Osteoblast (primary cell): ENCODE measurements at regions not wholly inside any gene's neighbourhood (a gene's known extent, or its start where the extent isn't known, plus 50 kb on each side); places are given as distances from the start of the nearest gene placed in this dataset.

Source experiments
- DNase-seq: peaks from one replicate; pipeline ENCODE4 v3.0.0; 2011; ENCODE audit warnings: low spot score, mixed read lengths; ENCODE audit not compliant: insufficient read length; ENCODE audit errors: missing footprints
- H2AFZ ChIP-seq: 2 replicates; pipeline ENCODE4 v1.6.0; 2011; ENCODE audit warnings: mild to moderate bottlenecking, low read length
- H3K27ac ChIP-seq: 2 replicates; pipeline ENCODE4 v1.5.1; 2011; ENCODE audit warnings: mild to moderate bottlenecking, low read depth, low read length, moderate library complexity
- H3K27me3 ChIP-seq: 2 replicates; pipeline ENCODE4 v1.6.0; 2012; ENCODE audit warnings: mild to moderate bottlenecking, control low read depth, inconsistent platforms, low read length, moderate library complexity; ENCODE audit not compliant: insufficient read depth
- H3K36me3 ChIP-seq: 2 replicates; pipeline ENCODE4 v1.5.1; 2011; ENCODE audit warnings: mild to moderate bottlenecking, low read length, control low read depth, moderate library complexity; ENCODE audit not compliant: insufficient read depth
- H3K4me1 ChIP-seq: 2 replicates; pipeline ENCODE4 v1.5.1; 2011; ENCODE audit warnings: mild to moderate bottlenecking, low read length, control low read depth, moderate library complexity; ENCODE audit not compliant: insufficient read depth
- H3K4me2 ChIP-seq: 2 replicates; pipeline ENCODE4 v1.6.0; 2011; ENCODE audit warnings: mild to moderate bottlenecking, low read length; ENCODE audit not compliant: insufficient read depth
- H3K4me3 ChIP-seq: fragments of 200-600 bp; sonication (generic); 3 replicates; pipeline ENCODE4 v1.5.1; 2012; ENCODE audit warnings: mild to moderate bottlenecking, low read length, inconsistent platforms; ENCODE audit not compliant: insufficient read depth
- H3K79me2 ChIP-seq: 2 replicates; pipeline ENCODE4 v1.6.0; 2012; ENCODE audit warnings: mild to moderate bottlenecking, low read length, control low read depth, inconsistent platforms; ENCODE audit not compliant: insufficient read depth
- H3K9me3 ChIP-seq: 2 replicates; pipeline ENCODE4 v1.5.1; 2011; ENCODE audit warnings: low read depth, low read length, control low read depth
- H4K20me1 ChIP-seq: 2 replicates; pipeline ENCODE4 v1.6.0; 2012; ENCODE audit warnings: mild to moderate bottlenecking, low read length, control low read depth; ENCODE audit not compliant: insufficient read depth
- TF ChIP-seq, protein P1 (sequence below): IDR thresholded peaks from 2 replicates; pipeline ENCODE4 v1.5.1; 2011; ENCODE audit warnings: mild to moderate bottlenecking, low read depth, low read length, moderate library complexity; ENCODE audit errors: extremely low read depth

DNA sequence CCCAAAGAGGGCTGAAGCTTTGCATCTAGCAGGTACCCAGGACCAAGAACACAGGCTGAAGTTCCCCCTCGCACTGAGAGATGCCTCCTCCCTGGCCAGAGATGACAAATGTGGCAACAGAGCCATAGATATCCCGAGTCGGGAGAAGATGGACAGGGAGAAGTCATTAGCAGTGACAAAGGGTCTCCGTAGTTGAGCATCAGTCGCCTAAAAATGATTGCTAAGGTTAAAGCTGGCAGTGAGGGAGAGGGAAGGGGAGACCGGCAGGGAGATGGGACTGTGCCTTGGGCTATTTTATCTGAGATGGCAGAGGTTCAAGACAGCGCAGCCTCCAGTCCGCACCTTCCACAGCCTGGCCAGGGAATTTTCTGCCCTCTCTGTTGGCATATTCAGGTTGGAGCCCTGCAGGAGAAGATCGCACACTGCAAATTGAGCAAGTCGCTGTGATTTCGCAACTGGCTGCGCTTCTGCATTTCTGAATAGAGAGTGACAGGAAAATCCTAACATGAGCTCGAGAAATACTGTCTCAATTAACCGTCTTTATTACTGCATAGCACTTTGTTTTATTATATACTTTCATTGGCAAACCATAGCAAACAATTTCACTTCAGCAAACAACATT, 238.9 kb upstream of the GPR26 start:
- no peak overlapping the region for H3K27ac ChIP-seq
- H3K4me2 ChIP-seq = no peak overlapping the region
- no peak overlapping the region for H3K4me3 ChIP-seq
- TF ChIP-seq, protein P1, sequence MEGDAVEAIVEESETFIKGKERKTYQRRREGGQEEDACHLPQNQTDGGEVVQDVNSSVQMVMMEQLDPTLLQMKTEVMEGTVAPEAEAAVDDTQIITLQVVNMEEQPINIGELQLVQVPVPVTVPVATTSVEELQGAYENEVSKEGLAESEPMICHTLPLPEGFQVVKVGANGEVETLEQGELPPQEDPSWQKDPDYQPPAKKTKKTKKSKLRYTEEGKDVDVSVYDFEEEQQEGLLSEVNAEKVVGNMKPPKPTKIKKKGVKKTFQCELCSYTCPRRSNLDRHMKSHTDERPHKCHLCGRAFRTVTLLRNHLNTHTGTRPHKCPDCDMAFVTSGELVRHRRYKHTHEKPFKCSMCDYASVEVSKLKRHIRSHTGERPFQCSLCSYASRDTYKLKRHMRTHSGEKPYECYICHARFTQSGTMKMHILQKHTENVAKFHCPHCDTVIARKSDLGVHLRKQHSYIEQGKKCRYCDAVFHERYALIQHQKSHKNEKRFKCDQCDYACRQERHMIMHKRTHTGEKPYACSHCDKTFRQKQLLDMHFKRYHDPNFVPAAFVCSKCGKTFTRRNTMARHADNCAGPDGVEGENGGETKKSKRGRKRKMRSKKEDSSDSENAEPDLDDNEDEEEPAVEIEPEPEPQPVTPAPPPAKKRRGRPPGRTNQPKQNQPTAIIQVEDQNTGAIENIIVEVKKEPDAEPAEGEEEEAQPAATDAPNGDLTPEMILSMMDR = no peak
- no peaks in the 10 kb centered on the region for H3K36me3 ChIP-seq
- H3K27me3 ChIP-seq = peaks cover 14% of the 10 kb centered on the region
- no peaks in the 10 kb centered on the region for H4K20me1 ChIP-seq
- DNase-seq = no peak
- H3K79me2 ChIP-seq = no peaks in the 10 kb centered on the region
- no peaks in the 10 kb centered on the region for H3K9me3 ChIP-seq
- no peak overlapping the region for H2AFZ ChIP-seq
- H3K4me1 ChIP-seq = no peaks in the 10 kb centered on the region

DNA sequence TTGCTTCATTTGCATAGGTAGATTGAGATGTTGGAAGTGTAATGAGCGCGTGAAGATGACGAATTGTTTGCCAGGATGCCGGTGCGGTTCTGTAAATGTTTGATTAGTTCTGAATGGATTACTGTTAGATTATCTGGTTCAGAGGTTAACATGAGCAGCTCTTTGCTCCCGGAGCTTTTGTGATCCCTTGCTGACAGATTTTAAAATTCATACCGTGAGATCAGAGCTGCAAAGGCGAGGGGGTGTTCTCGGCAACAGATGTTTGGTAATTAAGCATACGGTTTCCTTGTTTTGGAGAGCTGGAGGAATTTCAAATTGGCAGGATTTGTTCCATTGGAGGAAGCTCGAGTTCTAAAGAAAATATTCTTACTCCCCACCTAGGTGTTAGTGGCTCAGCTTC, 237.8 kb upstream of the GPR26 start:
- H3K36me3 ChIP-seq = no peaks in the 10 kb centered on the region
- H2AFZ ChIP-seq = no peak overlapping the region
- no peak overlapping the region for H3K27ac ChIP-seq
- no peaks in the 10 kb centered on the region for H3K9me3 ChIP-seq
- H3K79me2 ChIP-seq = no peaks in the 10 kb centered on the region
- H3K4me1 ChIP-seq = no peaks in the 10 kb centered on the region
- H3K4me2 ChIP-seq = no peak overlapping the region
- H3K27me3 ChIP-seq = peaks cover 14% of the 10 kb centered on the region
- DNase-seq = no peak
- TF ChIP-seq, protein P1 = no peak
- H3K4me3 ChIP-seq = no peak overlapping the region
- H4K20me1 ChIP-seq = no peaks in the 10 kb centered on the region

DNA sequence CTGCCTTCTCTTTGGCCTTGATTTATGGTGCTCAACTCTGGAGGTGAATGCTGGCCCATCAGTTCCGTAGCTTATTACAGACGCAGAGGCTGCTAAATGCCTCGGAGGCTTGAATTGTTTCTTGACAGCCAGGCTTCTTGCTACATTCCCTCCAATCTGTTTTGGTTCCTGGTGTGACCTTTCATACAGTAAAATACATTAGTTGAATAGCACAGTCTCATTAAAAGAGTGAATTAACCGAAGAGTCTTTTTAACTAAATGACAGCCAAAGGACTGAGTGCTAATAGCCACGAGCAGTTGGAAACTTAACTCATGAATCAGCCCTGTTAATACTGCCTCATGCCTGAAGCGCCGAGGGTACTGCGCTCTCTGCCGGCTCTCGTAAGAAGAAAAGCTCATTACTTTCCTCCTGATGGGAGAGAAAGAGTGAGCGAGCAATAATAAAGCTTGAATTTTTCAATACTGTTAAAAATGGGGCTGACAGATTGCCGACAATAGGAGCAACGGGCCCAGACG, 236.4 kb upstream of the GPR26 start:
- H3K27me3 ChIP-seq = peaks cover 14% of the 10 kb centered on the region
- no peak overlapping the region for H3K4me2 ChIP-seq
- no peaks in the 10 kb centered on the region for H4K20me1 ChIP-seq
- no peaks in the 10 kb centered on the region for H3K79me2 ChIP-seq
- no peak overlapping the region for H3K27ac ChIP-seq
- DNase-seq = no peak
- no peaks in the 10 kb centered on the region for H3K4me1 ChIP-seq
- H3K36me3 ChIP-seq = no peaks in the 10 kb centered on the region
- H3K9me3 ChIP-seq = no peaks in the 10 kb centered on the region
- H2AFZ ChIP-seq = no peak overlapping the region
- H3K4me3 ChIP-seq = no peak overlapping the region
- TF ChIP-seq, protein P1 = peak; percentile 22

DNA sequence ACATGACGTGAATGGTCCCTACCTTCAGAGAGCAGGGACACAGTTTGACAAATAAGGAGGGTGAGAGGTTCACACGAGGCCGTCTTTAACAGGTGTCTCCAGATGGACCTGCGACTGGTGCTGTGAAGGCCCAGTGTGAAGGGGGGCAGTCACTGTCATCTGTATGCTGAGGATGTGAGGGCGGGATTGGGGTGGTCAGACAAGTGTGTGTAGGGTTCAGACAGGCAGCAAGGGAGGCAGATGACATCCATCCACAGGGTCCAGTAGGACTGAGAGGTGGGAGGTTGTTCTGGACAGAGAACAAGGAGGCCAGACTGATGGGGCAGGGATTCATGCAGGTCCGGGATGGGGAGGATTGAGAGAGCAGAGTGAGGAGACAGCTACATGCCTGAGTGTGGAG, 232.6 kb upstream of the GPR26 start:
- Histone ChIP-seq H3K79me2 (no peaks in the 10 kb centered on the region), H3K27me3 (peaks cover 7% of the 10 kb centered on the region), H3K9me3 (no peaks in the 10 kb centered on the region), H3K4me1 (no peaks in the 10 kb centered on the region), H2AFZ (no peak overlapping the region), H3K4me3 (no peak overlapping the region), H3K27ac (no peak overlapping the region), H4K20me1 (no peaks in the 10 kb centered on the region), H3K36me3 (no peaks in the 10 kb centered on the region), H3K4me2 (no peak overlapping the region)
- no peak for DNase-seq
- TF ChIP-seq, protein P1 = no peak
